ENCODE measurements at regions not wholly inside any gene's neighbourhood (a gene's known extent, or its start where the extent isn't known, plus 50 kb on each side); places are given as distances from the start of the nearest gene placed in this dataset.

DNA sequence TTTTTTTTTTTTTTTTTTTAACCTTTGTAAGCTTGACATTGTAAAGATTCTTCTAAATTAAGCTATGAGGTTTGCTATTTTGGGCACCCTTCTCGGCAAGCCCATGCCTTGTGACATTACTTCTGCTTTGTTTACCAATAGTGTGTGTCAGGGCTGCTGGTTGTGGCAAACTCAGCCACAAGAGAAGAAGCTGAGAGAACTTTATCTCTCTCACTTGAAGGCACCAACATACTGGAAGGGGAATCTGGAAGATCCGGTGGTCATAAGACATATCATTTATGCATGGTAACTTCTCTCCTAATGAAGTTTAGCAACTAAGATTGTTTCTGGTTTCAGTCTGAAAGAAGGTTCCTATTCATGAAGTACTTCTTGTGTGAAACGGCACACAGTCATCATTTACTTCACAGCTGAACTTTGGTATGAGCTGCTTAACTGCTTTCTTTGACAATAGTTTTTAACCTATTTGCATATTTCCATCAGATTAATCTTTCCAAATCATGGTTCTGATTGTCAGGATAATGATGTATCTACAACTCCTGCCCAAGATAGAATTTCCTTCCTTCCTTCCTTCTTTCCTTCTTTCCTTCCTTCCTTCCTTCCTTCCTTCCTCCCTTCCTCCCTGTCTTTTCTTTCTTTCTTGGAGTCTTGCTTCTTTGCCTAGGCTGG, 189.3 kb downstream of the NFKBIZ start:
- TF ChIP-seq, protein P1, sequence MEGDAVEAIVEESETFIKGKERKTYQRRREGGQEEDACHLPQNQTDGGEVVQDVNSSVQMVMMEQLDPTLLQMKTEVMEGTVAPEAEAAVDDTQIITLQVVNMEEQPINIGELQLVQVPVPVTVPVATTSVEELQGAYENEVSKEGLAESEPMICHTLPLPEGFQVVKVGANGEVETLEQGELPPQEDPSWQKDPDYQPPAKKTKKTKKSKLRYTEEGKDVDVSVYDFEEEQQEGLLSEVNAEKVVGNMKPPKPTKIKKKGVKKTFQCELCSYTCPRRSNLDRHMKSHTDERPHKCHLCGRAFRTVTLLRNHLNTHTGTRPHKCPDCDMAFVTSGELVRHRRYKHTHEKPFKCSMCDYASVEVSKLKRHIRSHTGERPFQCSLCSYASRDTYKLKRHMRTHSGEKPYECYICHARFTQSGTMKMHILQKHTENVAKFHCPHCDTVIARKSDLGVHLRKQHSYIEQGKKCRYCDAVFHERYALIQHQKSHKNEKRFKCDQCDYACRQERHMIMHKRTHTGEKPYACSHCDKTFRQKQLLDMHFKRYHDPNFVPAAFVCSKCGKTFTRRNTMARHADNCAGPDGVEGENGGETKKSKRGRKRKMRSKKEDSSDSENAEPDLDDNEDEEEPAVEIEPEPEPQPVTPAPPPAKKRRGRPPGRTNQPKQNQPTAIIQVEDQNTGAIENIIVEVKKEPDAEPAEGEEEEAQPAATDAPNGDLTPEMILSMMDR (IDR thresholded peaks at IDR 0.05) = no peak
- no peak for TF ChIP-seq EZH2 (IDR thresholded peaks at IDR 0.05; ENCODE audit: borderline replicate concordance, insufficient read depth, low read depth, low read length, poor library complexity, severe bottlenecking)

Data from B cell (primary cell).